DMS 273 treated with DMSO at 0.1 percent for 48 hours (cell line): ENCODE measurements at regions not wholly inside any gene's neighbourhood (a gene's known extent, or its start where the extent isn't known, plus 50 kb on each side); places are given as distances from the start of the nearest gene placed in this dataset.
"Not testable (repeated sequence)": the region's sequence is repeated elsewhere in the genome, so short reads cannot be mapped to it uniquely, and the experiment has no call there.

ENCODE experiments used
- DNase-seq: peaks from one replicate; lab custom pipeline; 2025; lab: John Stamatoyannopoulos, UW

GRCh38 chr13:81283062-81283461, 942.1 kb upstream of the SPRY2 start:
- no peak for DNase-seq

- no peak for DNase-seq
Observed at GRCh38 chr13:81275666-81276258, 934.8 kb upstream of the SPRY2 start.

- no peak for DNase-seq
Observed at GRCh38 chr13:81247711-81248110, 906.8 kb upstream of the SPRY2 start.

- no peak for DNase-seq
Observed at GRCh38 chr13:81246556-81246955, 905.6 kb upstream of the SPRY2 start.

GRCh38 chr13:81244011-81244410, 903.1 kb upstream of the SPRY2 start:
- no peak for DNase-seq

GRCh38 chr13:81230386-81230785, 889.5 kb upstream of the SPRY2 start:
- DNase-seq, result no peak

- not testable (repeated sequence) for DNase-seq
Observed at GRCh38 chr13:81226830-81227229, 885.9 kb upstream of the SPRY2 start.

- DNase-seq, result no peak
Observed at GRCh38 chr13:81224209-81224833, 883.4 kb upstream of the SPRY2 start.

GRCh38 chr13:81223778-81224177, 882.9 kb upstream of the SPRY2 start:
- DNase-seq, result no peak

GRCh38 chr13:81211713-81212112, 870.8 kb upstream of the SPRY2 start:
- no peak for DNase-seq

- no peak for DNase-seq
Observed at GRCh38 chr13:81207636-81208035, 866.7 kb upstream of the SPRY2 start.

- no peak for DNase-seq
Observed at GRCh38 chr13:81207231-81207630, 866.3 kb upstream of the SPRY2 start.

- DNase-seq, result no peak
Observed at GRCh38 chr13:81203783-81204182, 862.9 kb upstream of the SPRY2 start.

- no peak for DNase-seq
Observed at GRCh38 chr13:81199956-81200355, 859.0 kb upstream of the SPRY2 start.

GRCh38 chr13:81197966-81198365, 857.0 kb upstream of the SPRY2 start:
- no peak for DNase-seq

GRCh38 chr13:81197483-81197882, 856.6 kb upstream of the SPRY2 start:
- no peak for DNase-seq

- no peak for DNase-seq
Observed at GRCh38 chr13:81194362-81194761, 853.4 kb upstream of the SPRY2 start.

GRCh38 chr13:81184556-81185265, 843.8 kb upstream of the SPRY2 start:
- DNase-seq, result no peak

- no peak for DNase-seq
Observed at GRCh38 chr13:81172603-81173002, 831.7 kb upstream of the SPRY2 start.

GRCh38 chr13:81171065-81171647, 830.2 kb upstream of the SPRY2 start:
- DNase-seq, result no peak

- DNase-seq, result not testable (repeated sequence)
Observed at GRCh38 chr13:81163823-81164222, 822.9 kb upstream of the SPRY2 start.

GRCh38 chr13:81153478-81153877, 812.6 kb upstream of the SPRY2 start:
- DNase-seq, result no peak

GRCh38 chr13:81148822-81149221, 807.9 kb upstream of the SPRY2 start:
- no peak for DNase-seq
